ENCODE measurements at regions not wholly inside any gene's neighbourhood (a gene's known extent, or its start where the extent isn't known, plus 50 kb on each side); places are given as distances from the start of the nearest gene placed in this dataset.

DNA sequence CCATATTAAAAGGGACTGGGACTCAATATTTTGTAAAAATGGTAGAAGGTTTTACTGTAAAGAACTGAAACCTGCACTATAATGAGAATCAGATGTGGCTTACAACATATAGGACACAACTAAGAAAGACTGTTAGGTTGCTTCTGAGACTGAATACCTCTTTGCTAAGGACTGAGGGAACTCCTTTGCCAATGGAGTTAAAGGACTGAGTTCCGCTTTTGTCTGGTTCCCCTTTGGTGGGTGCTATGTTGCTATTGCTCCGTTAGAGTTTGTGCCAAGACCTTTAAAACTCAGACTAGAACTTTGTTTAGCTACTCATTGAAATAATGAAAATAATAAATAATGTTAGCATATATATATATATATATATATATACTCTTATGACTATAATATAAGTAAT lies 147.8 kb upstream of the KCNMB2 start:
- Histone ChIP-seq H3K36me3 (ENCODE audit: control insufficient read depth, insufficient read depth, low read length) (no peaks in the 10 kb centered on the region), H3K4me1 (ENCODE audit: control insufficient read depth, insufficient read depth, low read length) (no peaks in the 10 kb centered on the region), H3K27ac (ENCODE audit: low read length) (no peak overlapping the region), H3K4me3 (ENCODE audit: low read length) (no peak overlapping the region), H3K9me3 (ENCODE audit: control insufficient read depth, low read depth, low read length) (no peaks in the 10 kb centered on the region), H3K27me3 (ENCODE audit: control insufficient read depth, insufficient read depth, low read length) (no peaks in the 10 kb centered on the region)
- WGBS (ENCODE audit: insufficient coverage, low lambda C conversion rate): no CpG with 5 or more reads among the region's 2 CpGs
- no peak for DNase-seq

- DNase-seq: no peak
Observed at GRCh38 chr3:178389258-178389657, 147.0 kb upstream of the KCNMB2 start.

DNA sequence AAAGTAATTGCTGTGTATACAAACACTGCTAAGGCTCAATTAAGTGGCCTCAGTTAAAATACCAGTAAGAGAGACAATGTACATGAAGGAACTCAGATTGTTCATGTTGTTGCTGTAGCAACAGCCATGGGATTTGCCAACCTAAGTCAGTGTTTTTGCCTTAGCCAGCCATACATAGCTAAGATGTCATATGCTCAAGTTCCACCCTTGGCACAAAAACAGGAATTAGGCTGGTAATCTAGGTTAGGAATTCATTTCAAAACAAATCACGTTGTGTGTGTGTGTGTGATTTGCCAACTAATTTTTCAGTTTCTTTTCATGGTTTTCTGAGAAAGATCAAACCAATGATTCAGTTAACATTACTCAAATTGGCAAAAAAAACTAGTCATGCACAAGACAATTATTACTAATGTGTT lies 143.7 kb upstream of the KCNMB2 start:
- no peak overlapping the region for H3K4me3 ChIP-seq (ENCODE audit: low read length)
- 67% methylated on average over 1 of the region's 1 CpG for WGBS (ENCODE audit: insufficient coverage, low lambda C conversion rate)
- DNase-seq: no peak
- H3K36me3 ChIP-seq (ENCODE audit: control insufficient read depth, insufficient read depth, low read length): no peaks in the 10 kb centered on the region
- no peak overlapping the region for H3K27ac ChIP-seq (ENCODE audit: low read length)
- no peaks in the 10 kb centered on the region for H3K4me1 ChIP-seq (ENCODE audit: control insufficient read depth, insufficient read depth, low read length)
- no peaks in the 10 kb centered on the region for H3K27me3 ChIP-seq (ENCODE audit: control insufficient read depth, insufficient read depth, low read length)
- no peaks in the 10 kb centered on the region for H3K9me3 ChIP-seq (ENCODE audit: control insufficient read depth, low read depth, low read length)

More at GRCh38 chr3:178389258-178389657, 147.0 kb upstream of the KCNMB2 start:
- no peaks in the 10 kb centered on the region for H3K27me3 ChIP-seq (ENCODE audit: control insufficient read depth, insufficient read depth, low read length)
- H3K27ac ChIP-seq (ENCODE audit: low read length): no peak overlapping the region
- no peaks in the 10 kb centered on the region for H3K36me3 ChIP-seq (ENCODE audit: control insufficient read depth, insufficient read depth, low read length)
- H3K4me3 ChIP-seq (ENCODE audit: low read length): no peak overlapping the region
- WGBS (ENCODE audit: insufficient coverage, low lambda C conversion rate): no CpG with 5 or more reads among the region's 1 CpG
- no peaks in the 10 kb centered on the region for H3K4me1 ChIP-seq (ENCODE audit: control insufficient read depth, insufficient read depth, low read length)
- no peaks in the 10 kb centered on the region for H3K9me3 ChIP-seq (ENCODE audit: control insufficient read depth, low read depth, low read length)

DNA sequence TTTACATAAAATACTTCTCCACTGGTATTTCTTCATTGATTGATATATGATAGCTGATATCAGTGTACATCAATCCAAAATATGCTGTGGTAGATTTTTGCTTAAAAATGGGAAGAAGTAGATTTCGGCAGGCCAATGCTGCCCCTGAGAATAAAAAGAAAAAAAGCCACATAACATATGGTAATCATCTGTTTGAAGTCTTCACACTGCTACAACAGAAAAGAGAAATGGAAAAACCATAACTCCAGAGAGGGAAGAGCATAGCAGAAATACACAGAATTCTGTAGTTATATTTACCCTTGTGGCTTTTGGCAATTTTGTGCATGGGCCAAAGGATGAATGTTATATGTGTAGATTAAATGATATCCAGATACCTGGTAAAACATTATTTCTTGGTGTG lies 143.1 kb upstream of the KCNMB2 start:
- H3K9me3 ChIP-seq (ENCODE audit: control insufficient read depth, low read depth, low read length): no peaks in the 10 kb centered on the region
- no peaks in the 10 kb centered on the region for H3K27me3 ChIP-seq (ENCODE audit: control insufficient read depth, insufficient read depth, low read length)
- H3K4me1 ChIP-seq (ENCODE audit: control insufficient read depth, insufficient read depth, low read length): no peaks in the 10 kb centered on the region
- DNase-seq: no peak
- H3K36me3 ChIP-seq (ENCODE audit: control insufficient read depth, insufficient read depth, low read length): no peaks in the 10 kb centered on the region
- no CpG with 5 or more reads among the region's 1 CpG for WGBS (ENCODE audit: insufficient coverage, low lambda C conversion rate)
- no peak overlapping the region for H3K4me3 ChIP-seq (ENCODE audit: low read length)
- no peak overlapping the region for H3K27ac ChIP-seq (ENCODE audit: low read length)

DNA sequence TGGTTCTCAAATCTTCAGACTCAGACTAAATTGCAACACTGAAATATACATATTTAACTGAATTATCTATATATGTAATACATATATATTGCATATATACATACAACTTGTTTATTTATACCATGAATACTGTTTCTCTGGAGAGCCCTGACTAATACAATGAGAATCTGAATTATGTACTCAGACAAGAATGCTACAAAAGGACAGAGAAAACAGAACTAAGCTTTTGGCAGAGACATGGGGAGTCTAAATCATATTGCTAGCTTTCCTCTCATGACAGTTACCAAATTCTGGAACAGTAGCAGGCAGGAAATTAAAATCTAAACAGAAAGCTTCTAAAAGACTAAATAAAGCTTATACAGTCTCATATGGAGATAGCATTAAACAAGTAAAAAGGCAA lies 142.4 kb upstream of the KCNMB2 start:
- Histone ChIP-seq H3K27me3 (ENCODE audit: control insufficient read depth, insufficient read depth, low read length) (no peaks in the 10 kb centered on the region), H3K4me3 (ENCODE audit: low read length) (no peak overlapping the region), H3K4me1 (ENCODE audit: control insufficient read depth, insufficient read depth, low read length) (no peaks in the 10 kb centered on the region), H3K9me3 (ENCODE audit: control insufficient read depth, low read depth, low read length) (no peaks in the 10 kb centered on the region), H3K27ac (ENCODE audit: low read length) (no peak overlapping the region), H3K36me3 (ENCODE audit: control insufficient read depth, insufficient read depth, low read length) (no peaks in the 10 kb centered on the region)
- no peak for DNase-seq

GRCh38 chr3:178396318-178396717 lies 139.9 kb upstream of the KCNMB2 start:
- no peak overlapping the region for H3K4me3 ChIP-seq (ENCODE audit: low read length)
- no peak overlapping the region for H3K27ac ChIP-seq (ENCODE audit: low read length)
- DNase-seq: no peak
- no peaks in the 10 kb centered on the region for H3K4me1 ChIP-seq (ENCODE audit: control insufficient read depth, insufficient read depth, low read length)
- H3K36me3 ChIP-seq (ENCODE audit: control insufficient read depth, insufficient read depth, low read length): no peaks in the 10 kb centered on the region
- no peaks in the 10 kb centered on the region for H3K9me3 ChIP-seq (ENCODE audit: control insufficient read depth, low read depth, low read length)
- 100% methylated on average over 1 of the region's 2 CpGs for WGBS (ENCODE audit: insufficient coverage, low lambda C conversion rate)
- H3K27me3 ChIP-seq (ENCODE audit: control insufficient read depth, insufficient read depth, low read length): no peaks in the 10 kb centered on the region

- Histone ChIP-seq H3K9me3 (ENCODE audit: control insufficient read depth, low read depth, low read length) (no peaks in the 10 kb centered on the region), H3K27me3 (ENCODE audit: control insufficient read depth, insufficient read depth, low read length) (no peaks in the 10 kb centered on the region), H3K27ac (ENCODE audit: low read length) (no peak overlapping the region), H3K4me3 (ENCODE audit: low read length) (no peak overlapping the region), H3K36me3 (ENCODE audit: control insufficient read depth, insufficient read depth, low read length) (no peaks in the 10 kb centered on the region), H3K4me1 (ENCODE audit: control insufficient read depth, insufficient read depth, low read length) (no peaks in the 10 kb centered on the region)
- DNase-seq: no peak
- WGBS (ENCODE audit: insufficient coverage, low lambda C conversion rate): 89% methylated on average over 1 of the region's 2 CpGs
Observed at GRCh38 chr3:178397202-178397601, 139.0 kb upstream of the KCNMB2 start.

DNA sequence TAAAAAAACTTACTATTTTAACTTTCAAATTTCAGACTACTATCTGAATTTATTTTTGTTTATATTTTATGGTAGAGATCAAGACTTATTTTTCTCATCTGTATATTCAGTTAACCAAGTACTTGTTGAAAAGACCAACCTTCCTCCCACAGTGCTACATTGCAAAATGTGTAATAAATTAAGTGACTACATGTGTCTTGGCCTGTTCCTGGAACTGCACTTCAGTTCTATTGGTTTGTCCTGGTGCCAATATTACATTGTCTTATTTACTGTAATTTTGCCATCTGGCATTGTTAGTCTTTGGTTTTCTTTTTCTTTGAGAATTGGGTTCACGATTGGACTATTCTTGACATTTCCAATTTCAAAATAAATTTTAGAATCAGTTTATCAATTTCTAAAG lies 138.4 kb upstream of the KCNMB2 start:
- H3K27ac ChIP-seq (ENCODE audit: low read length): no peak overlapping the region
- no peaks in the 10 kb centered on the region for H3K27me3 ChIP-seq (ENCODE audit: control insufficient read depth, insufficient read depth, low read length)
- no peaks in the 10 kb centered on the region for H3K36me3 ChIP-seq (ENCODE audit: control insufficient read depth, insufficient read depth, low read length)
- no peaks in the 10 kb centered on the region for H3K4me1 ChIP-seq (ENCODE audit: control insufficient read depth, insufficient read depth, low read length)
- H3K9me3 ChIP-seq (ENCODE audit: control insufficient read depth, low read depth, low read length): no peaks in the 10 kb centered on the region
- no peak overlapping the region for H3K4me3 ChIP-seq (ENCODE audit: low read length)
- WGBS (ENCODE audit: insufficient coverage, low lambda C conversion rate): 100% methylated on average over 1 of the region's 1 CpG
- DNase-seq: no peak

DNA sequence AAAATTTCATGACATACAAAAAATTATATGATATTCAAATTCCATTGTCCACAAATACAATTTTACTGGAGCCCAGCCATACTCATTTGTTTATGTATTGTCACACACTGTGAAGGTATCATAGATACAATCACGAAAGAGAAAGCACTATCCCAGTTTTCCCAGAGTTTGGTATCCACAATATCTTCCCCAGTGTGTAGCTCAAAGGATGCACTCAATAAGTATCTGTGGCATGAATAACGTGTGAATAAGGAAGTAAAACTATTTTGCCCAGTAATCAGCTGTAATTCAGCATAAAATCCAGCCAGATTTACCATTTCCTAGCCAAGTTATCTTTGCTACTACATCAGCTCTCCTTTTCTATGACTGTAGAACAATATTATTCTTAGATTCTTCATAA lies 131.3 kb upstream of the KCNMB2 start:
- Histone ChIP-seq H3K36me3 (ENCODE audit: control insufficient read depth, insufficient read depth, low read length) (no peaks in the 10 kb centered on the region), H3K9me3 (ENCODE audit: control insufficient read depth, low read depth, low read length) (no peaks in the 10 kb centered on the region), H3K27ac (ENCODE audit: low read length) (no peak overlapping the region), H3K4me1 (ENCODE audit: control insufficient read depth, insufficient read depth, low read length) (no peaks in the 10 kb centered on the region), H3K4me3 (ENCODE audit: low read length) (no peak overlapping the region), H3K27me3 (ENCODE audit: control insufficient read depth, insufficient read depth, low read length) (no peaks in the 10 kb centered on the region)
- 60% methylated on average over 1 of the region's 2 CpGs for WGBS (ENCODE audit: insufficient coverage, low lambda C conversion rate)
- DNase-seq: no peak

DNA sequence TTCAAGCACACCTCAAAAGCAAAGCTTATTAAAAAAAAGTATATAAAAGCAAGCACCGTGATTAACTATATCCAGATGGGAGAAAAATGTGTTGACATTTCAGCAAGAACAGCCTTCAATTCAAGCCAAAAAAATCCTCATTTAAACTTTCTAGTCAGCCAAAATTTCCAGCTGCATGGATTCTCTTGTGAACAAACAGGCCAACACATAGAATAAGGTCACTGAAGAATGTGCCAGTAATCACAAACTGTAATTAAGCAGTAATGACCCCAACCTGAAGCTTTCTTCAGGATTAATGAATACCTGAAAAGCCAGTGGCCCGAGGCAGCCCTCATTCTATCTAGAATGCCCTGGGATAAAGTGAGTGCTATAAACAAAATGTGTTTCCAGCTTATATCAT lies 130.7 kb upstream of the KCNMB2 start:
- no peak for DNase-seq
- 63% methylated on average over 1 of the region's 2 CpGs for WGBS (ENCODE audit: insufficient coverage, low lambda C conversion rate)
- Histone ChIP-seq H3K4me1 (ENCODE audit: control insufficient read depth, insufficient read depth, low read length) (no peaks in the 10 kb centered on the region), H3K27me3 (ENCODE audit: control insufficient read depth, insufficient read depth, low read length) (no peaks in the 10 kb centered on the region), H3K27ac (ENCODE audit: low read length) (no peak overlapping the region), H3K36me3 (ENCODE audit: control insufficient read depth, insufficient read depth, low read length) (no peaks in the 10 kb centered on the region), H3K9me3 (ENCODE audit: control insufficient read depth, low read depth, low read length) (no peaks in the 10 kb centered on the region), H3K4me3 (ENCODE audit: low read length) (no peak overlapping the region)

DNA sequence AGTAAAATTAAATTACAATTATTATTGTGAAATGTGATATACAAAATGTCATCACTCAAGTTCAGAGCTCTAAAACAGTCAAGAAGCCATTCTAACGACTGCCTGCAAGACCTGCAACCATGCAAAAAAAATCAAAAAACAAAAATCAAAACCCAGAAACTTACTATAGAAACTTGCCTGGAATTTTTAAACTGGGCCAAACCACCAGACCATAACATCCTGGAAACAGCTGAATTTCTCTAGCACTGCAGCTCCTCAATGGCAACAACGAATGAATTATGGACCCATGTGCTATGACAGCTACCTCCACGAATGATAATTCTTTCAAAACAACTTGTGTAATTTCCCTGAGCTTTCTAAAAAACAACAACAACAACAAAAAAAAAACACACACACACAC lies 130.0 kb upstream of the KCNMB2 start:
- H3K4me3 ChIP-seq (ENCODE audit: low read length): no peak overlapping the region
- no peaks in the 10 kb centered on the region for H3K9me3 ChIP-seq (ENCODE audit: control insufficient read depth, low read depth, low read length)
- no peaks in the 10 kb centered on the region for H3K36me3 ChIP-seq (ENCODE audit: control insufficient read depth, insufficient read depth, low read length)
- H3K4me1 ChIP-seq (ENCODE audit: control insufficient read depth, insufficient read depth, low read length): no peaks in the 10 kb centered on the region
- no peaks in the 10 kb centered on the region for H3K27me3 ChIP-seq (ENCODE audit: control insufficient read depth, insufficient read depth, low read length)
- H3K27ac ChIP-seq (ENCODE audit: low read length): no peak overlapping the region
- DNase-seq: no peak
- WGBS (ENCODE audit: insufficient coverage, low lambda C conversion rate): no CpG with 5 or more reads among the region's 3 CpGs

Measured in large intestine (tissue), 3 donors.